Upper lobe of left lung (tissue), 6 donors: ENCODE measurements at regions not wholly inside any gene's neighbourhood (a gene's known extent, or its start where the extent isn't known, plus 50 kb on each side); places are given as distances from the start of the nearest gene placed in this dataset.

Experiments
- ATAC-seq, 2 donors: fragments of 200-7000 bp; cut with Tn5 transposase; one replicate each; pipeline ENCODE4 v1.9.1; 2022; ENCODE audit warnings: mild to moderate bottlenecking in 2 of 2, moderate library complexity in 2 of 2; ENCODE audit not compliant: low FRiP score in 2 of 2
- DNase-seq, 2 donors: peaks; one replicate each; pipeline ENCODE4 v3.0.0-alpha.2; 2019 to 2020
- H3K27ac ChIP-seq, 4 donors: fragments of 200-600 bp; sonication (generic); one replicate each; pipeline ENCODE4 v1.5.1; 2016 to 2019
- H3K27me3 ChIP-seq, 4 donors: fragments of 200-600 bp; sonication (generic); one replicate each; pipeline ENCODE4 v1.5.1; 2017 to 2019
- H3K36me3 ChIP-seq, 4 donors: fragments of 200-600 bp; sonication (generic); one replicate each; pipeline ENCODE4 v1.5.1; 2016 to 2019
- H3K4me1 ChIP-seq, 4 donors: fragments of 200-600 bp; sonication (generic); one replicate each; pipeline ENCODE4 v1.5.1; 2018 to 2019
- H3K4me3 ChIP-seq, 4 donors: fragments of 200-600 bp; sonication (generic); one replicate each; pipeline ENCODE4 v1.5.1; 2017 to 2019; ENCODE audit warnings: mild to moderate bottlenecking in 2 of 4, moderate library complexity in 1 of 4
- H3K9me3 ChIP-seq, 4 donors: fragments of 200-600 bp; sonication (generic); one replicate each; pipeline ENCODE4 v1.5.1; 2018 to 2019
- EP300 ChIP-seq, 4 donors: sonication (generic); formaldehyde crosslinking; IDR thresholded peaks; one replicate each; pipeline ENCODE4 v1.5.1; 2017; ENCODE audit warnings: antibody characterized with exemption in 4 of 4, control low read depth in 2 of 4
- POLR2A ChIP-seq, 4 donors: fragments of 450-650 bp; IDR thresholded peaks; one replicate each; pipeline ENCODE4 v1.5.1; 2016 to 2017; ENCODE audit warnings: antibody characterized with exemption in 4 of 4, mild to moderate bottlenecking in 2 of 4
- POLR2AphosphoS5 ChIP-seq, 2 donors: sonication (generic); formaldehyde crosslinking; IDR thresholded peaks; one replicate each; pipeline ENCODE4 v1.5.1; 2017; ENCODE audit warnings: antibody characterized with exemption in 2 of 2
- WGBS, 2 donors: methylation state at CpG; one replicate each; pipeline ENCODE4 v1.1.5; 2017 to 2018; 5-methylcytosine and 5-hydroxymethylcytosine counted together
- TF ChIP-seq, protein P1 (sequence below), 6 experiments: fragments of 450-650 bp in 4 of 6; fragments of 200-600 bp in 2 of 6; sonication (generic) in 2 of 6; IDR thresholded peaks; one replicate each; pipeline ENCODE4 v1.5.1; 2016 to 2019; ENCODE audit warnings: antibody characterized with exemption in 6 of 6
- donor health status: DM: no; HTN: no; CAD: no; lungs with moderate emphysema.
- donor health status: DM: no; HTN: yes; CAD: no; lungs with severe emphysema.

DNA sequence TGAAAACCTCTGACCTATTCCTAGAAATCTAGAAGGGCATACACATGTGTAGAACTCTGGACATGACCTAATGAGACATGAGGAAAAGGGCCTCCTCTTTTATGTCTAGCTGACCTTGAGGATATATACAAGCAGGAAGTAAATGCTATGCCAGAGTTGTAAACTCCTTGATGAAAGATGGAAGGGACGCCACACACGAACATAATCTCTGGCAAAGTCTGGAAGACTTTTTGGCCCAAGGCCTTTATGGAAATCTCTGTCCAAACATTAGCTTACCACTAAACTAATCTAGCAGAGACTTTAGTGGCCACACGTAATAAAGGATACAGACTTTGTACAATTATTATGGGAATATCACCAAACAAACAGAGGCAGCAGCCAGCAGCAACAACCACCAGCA, 138.1 kb upstream of the THSD7A start:
- no peaks in the 10 kb centered on the region for H3K36me3 ChIP-seq
- H3K27ac ChIP-seq: no peak overlapping the region
- ATAC-seq (no peak), DNase-seq (no peak)
- H3K9me3 ChIP-seq: peaks cover 0 to 5% (median 2%) of the 10 kb centered on the region in 4 donors
- no peak overlapping the region for H3K4me3 ChIP-seq
- TF ChIP-seq, protein P1, sequence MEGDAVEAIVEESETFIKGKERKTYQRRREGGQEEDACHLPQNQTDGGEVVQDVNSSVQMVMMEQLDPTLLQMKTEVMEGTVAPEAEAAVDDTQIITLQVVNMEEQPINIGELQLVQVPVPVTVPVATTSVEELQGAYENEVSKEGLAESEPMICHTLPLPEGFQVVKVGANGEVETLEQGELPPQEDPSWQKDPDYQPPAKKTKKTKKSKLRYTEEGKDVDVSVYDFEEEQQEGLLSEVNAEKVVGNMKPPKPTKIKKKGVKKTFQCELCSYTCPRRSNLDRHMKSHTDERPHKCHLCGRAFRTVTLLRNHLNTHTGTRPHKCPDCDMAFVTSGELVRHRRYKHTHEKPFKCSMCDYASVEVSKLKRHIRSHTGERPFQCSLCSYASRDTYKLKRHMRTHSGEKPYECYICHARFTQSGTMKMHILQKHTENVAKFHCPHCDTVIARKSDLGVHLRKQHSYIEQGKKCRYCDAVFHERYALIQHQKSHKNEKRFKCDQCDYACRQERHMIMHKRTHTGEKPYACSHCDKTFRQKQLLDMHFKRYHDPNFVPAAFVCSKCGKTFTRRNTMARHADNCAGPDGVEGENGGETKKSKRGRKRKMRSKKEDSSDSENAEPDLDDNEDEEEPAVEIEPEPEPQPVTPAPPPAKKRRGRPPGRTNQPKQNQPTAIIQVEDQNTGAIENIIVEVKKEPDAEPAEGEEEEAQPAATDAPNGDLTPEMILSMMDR (IDR thresholded peaks at IDR 0.05): no peak
- TF ChIP-seq EP300 (IDR thresholded peaks at IDR 0.05) (no peak), POLR2A (IDR thresholded peaks at IDR 0.05) (no peak), POLR2AphosphoS5 (IDR thresholded peaks at IDR 0.05) (no peak)
- no peaks in the 10 kb centered on the region for H3K27me3 ChIP-seq
- 35 to 45% methylated on average over 3 of the region's 3 CpGs for WGBS, 2 donors
- no peaks in the 10 kb centered on the region for H3K4me1 ChIP-seq

DNA sequence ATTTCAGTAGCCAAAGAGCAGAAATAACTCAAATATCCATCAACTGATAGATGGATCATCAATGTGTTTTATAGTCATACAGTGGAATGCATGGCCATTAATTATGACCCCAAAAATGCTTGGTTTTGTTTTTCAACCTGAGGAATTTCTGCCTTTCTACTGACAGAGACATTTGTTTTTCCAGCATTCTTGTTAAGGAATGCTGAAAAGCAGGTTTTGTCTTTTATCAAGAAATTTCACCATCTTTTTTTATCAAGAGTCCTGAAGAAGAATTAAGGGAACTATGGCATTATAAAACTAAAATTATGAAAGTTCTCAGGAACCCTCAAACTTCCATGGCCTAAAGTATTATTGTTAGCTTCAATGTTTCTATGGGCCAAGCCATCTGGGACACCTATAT, 153.4 kb upstream of the THSD7A start:
- Histone ChIP-seq H3K4me1 (no peaks in the 10 kb centered on the region), H3K9me3 (peaks cover 0 to 9% (median 2%) of the 10 kb centered on the region in 4 donors), H3K36me3 (no peaks in the 10 kb centered on the region), H3K4me3 (no peak overlapping the region), H3K27me3 (no peaks in the 10 kb centered on the region), H3K27ac (no peak overlapping the region)
- no peak for DNase-seq
- TF ChIP-seq EP300 (IDR thresholded peaks at IDR 0.05): no peak
- TF ChIP-seq, protein P1 (IDR thresholded peaks at IDR 0.05): no peak
- no peak for TF ChIP-seq POLR2A (IDR thresholded peaks at IDR 0.05)
- no peak for ATAC-seq

DNA sequence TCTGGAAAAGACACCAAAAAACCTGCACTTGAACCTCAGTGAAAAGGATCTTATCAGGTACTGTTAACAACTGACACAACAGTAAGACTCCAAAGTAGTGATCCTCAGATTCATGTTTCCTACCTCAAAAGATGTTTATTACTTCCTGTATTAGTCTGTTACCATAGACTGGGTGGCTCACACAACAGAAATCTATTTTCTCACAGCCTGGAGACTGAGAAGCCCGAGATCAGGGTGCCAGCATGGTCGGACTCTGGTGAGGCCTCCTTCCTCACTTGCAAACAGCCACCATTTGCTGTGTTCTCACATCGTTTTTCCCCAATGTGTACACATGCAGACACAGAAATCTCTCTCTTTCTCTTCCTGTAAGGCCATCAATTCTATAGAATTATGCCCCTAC, 154.0 kb upstream of the THSD7A start:
- H3K9me3 ChIP-seq: peaks cover 0 to 9% (median 2%) of the 10 kb centered on the region in 4 donors
- H3K4me3 ChIP-seq: no peak overlapping the region
- H3K27ac ChIP-seq: no peak overlapping the region
- no peak for TF ChIP-seq POLR2AphosphoS5 (IDR thresholded peaks at IDR 0.05)
- no peak for TF ChIP-seq EP300 (IDR thresholded peaks at IDR 0.05)
- ATAC-seq: no peak
- no peaks in the 10 kb centered on the region for H3K36me3 ChIP-seq
- WGBS, 2 donors: 71 to 90% methylated on average over 3 of the region's 3 CpGs
- DNase-seq: no peak
- H3K27me3 ChIP-seq: no peaks in the 10 kb centered on the region
- H3K4me1 ChIP-seq: no peaks in the 10 kb centered on the region

DNA sequence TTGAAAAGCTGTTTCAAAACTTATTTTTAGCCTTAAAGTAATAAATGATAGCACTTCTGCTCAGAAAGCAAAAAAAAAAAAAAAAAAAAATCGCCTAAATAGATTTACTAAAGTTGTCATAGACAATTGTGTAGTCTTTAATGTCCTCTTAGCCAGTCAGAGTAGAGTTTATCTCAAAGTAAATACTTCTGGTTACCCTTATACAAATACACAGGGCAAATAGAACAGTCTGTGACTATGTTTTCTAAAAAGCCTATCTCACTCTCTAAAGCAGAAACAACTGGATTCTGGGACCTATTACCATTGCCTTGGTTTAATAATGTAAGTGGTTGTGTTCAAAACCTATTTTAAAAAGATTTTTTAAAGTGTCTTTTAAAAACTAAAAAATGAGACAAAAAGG, 156.2 kb upstream of the THSD7A start:
- Histone ChIP-seq H3K27ac (no peak overlapping the region), H3K27me3 (no peaks in the 10 kb centered on the region), H3K4me1 (no peaks in the 10 kb centered on the region), H3K9me3 (peaks cover 0 to 4% (median 1%) of the 10 kb centered on the region in 4 donors), H3K4me3 (no peak overlapping the region), H3K36me3 (no peaks in the 10 kb centered on the region)
- no peak for ATAC-seq
- no peak for DNase-seq
- no peak for TF ChIP-seq POLR2A (IDR thresholded peaks at IDR 0.05)
- no peak for TF ChIP-seq POLR2AphosphoS5 (IDR thresholded peaks at IDR 0.05)
- TF ChIP-seq EP300 (IDR thresholded peaks at IDR 0.05): no peak
- TF ChIP-seq, protein P1 (IDR thresholded peaks at IDR 0.05): no peak
- 29 to 57% methylated on average over 1 of the region's 1 CpG for WGBS, 2 donors

DNA sequence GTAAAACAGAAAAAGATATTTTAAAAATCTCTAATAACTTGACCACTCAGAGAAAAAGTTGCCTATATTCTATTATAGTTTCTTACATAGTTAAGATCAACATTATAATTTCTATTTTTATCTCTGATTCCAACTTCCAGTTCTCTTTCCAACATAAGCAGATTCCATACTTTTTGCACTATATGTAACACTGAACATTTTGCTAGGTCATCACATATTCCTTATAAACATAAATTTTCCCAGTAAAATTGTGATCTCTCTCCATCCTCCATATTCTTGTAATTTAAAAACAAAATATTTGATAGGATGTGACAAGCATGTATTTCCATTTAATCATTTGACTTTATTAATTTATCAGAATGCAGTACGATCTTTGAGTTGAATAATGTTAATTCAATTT, 170.4 kb upstream of the THSD7A start:
- H3K36me3 ChIP-seq: no peaks in the 10 kb centered on the region
- H3K4me3 ChIP-seq: no peak overlapping the region
- ATAC-seq (no peak), DNase-seq (no peak)
- H3K27me3 ChIP-seq: no peaks in the 10 kb centered on the region
- 94 to 97% methylated on average over 1 of the region's 1 CpG for WGBS, 2 donors
- H3K4me1 ChIP-seq: no peaks in the 10 kb centered on the region
- TF ChIP-seq, protein P1 (IDR thresholded peaks at IDR 0.05): no peak
- TF ChIP-seq EP300 (IDR thresholded peaks at IDR 0.05): no peak
- no peak for TF ChIP-seq POLR2AphosphoS5 (IDR thresholded peaks at IDR 0.05)
- no peak for TF ChIP-seq POLR2A (IDR thresholded peaks at IDR 0.05)
- no peaks in the 10 kb centered on the region for H3K9me3 ChIP-seq
- no peak overlapping the region for H3K27ac ChIP-seq
